WTC11 (cell line): ENCODE measurements at regions not wholly inside any gene's neighbourhood (a gene's known extent, or its start where the extent isn't known, plus 50 kb on each side); places are given as distances from the start of the nearest gene placed in this dataset.

Source experiments
- ATAC-seq: fragments of 200-7000 bp; cut with Tn5 transposase; 2 replicates; pipeline ENCODE4 v1.10.0; 2021; ENCODE audit warnings: mild to moderate bottlenecking, moderate library complexity
- CTCF ChIA-PET: fragments of 300-600 bp; sonication (Branson Sonifier 250); formaldehyde crosslinking; loops from one replicate; lab custom pipeline; 2021; ENCODE audit warnings: antibody characterized with exemption; lab: Charles Lee
- POLR2A ChIA-PET: fragments of 350-600 bp; sonication (Branson Sonifier 250); formaldehyde crosslinking; loops from one replicate; lab custom pipeline; 2021; ENCODE audit warnings: antibody characterized with exemption; lab: Charles Lee
- DNase-seq: peaks from one replicate; pipeline ENCODE4 v3.0.0; 2021; ENCODE audit warnings: low spot score
- H3K27ac Mint-ChIP-seq: 2 replicates; pipeline ENCODE4 v1.8.0; 2021; ENCODE audit warnings: mixed read lengths
- H3K27me3 Mint-ChIP-seq: 2 replicates; pipeline ENCODE4 v1.8.0; 2021; ENCODE audit warnings: low read depth, mild to moderate bottlenecking, moderate library complexity, mixed read lengths
- H3K36me3 Mint-ChIP-seq: 2 replicates; pipeline ENCODE4 v1.8.0; 2021; ENCODE audit warnings: mixed read lengths
- H3K4me1 Mint-ChIP-seq: 2 replicates; pipeline ENCODE4 v1.8.0; 2022; ENCODE audit warnings: mixed read lengths
- H3K4me3 Mint-ChIP-seq: 2 replicates; pipeline ENCODE4 v1.8.0; 2021; ENCODE audit warnings: mild to moderate bottlenecking, moderate library complexity, mixed read lengths
- H3K9me3 Mint-ChIP-seq: 2 replicates; pipeline ENCODE4 v1.8.0; 2021; ENCODE audit warnings: mixed read lengths
- AFF4 ChIP-seq: sonication (generic); formaldehyde crosslinking; IDR thresholded peaks from 2 replicates; pipeline ENCODE4 v1.8.1; 2023; ENCODE audit warnings: mild to moderate bottlenecking, missing genetic modification reagents, borderline replicate concordance
- AR ChIP-seq: fragments of 250-450 bp; sonication (Bioruptor Pico); IDR thresholded peaks from 2 replicates; pipeline ENCODE4 v1.9.0; 2021; ENCODE audit warnings: mild to moderate bottlenecking
- ATF1 ChIP-seq: sonication (generic); formaldehyde crosslinking; IDR thresholded peaks from 2 replicates; pipeline ENCODE4 v1.8.1; 2023; ENCODE audit warnings: mild to moderate bottlenecking, moderate library complexity, missing genetic modification reagents
- E2F4 ChIP-seq: sonication (generic); formaldehyde crosslinking; IDR thresholded peaks from 2 replicates; pipeline ENCODE4 v1.8.1; 2022; ENCODE audit warnings: low read depth, mild to moderate bottlenecking, moderate library complexity, missing genetic modification reagents, borderline replicate concordance
- ESRRA ChIP-seq: sonication (generic); formaldehyde crosslinking; IDR thresholded peaks from 2 replicates; pipeline ENCODE4 v1.8.1; 2022; ENCODE audit warnings: mild to moderate bottlenecking, missing genetic modification reagents, borderline replicate concordance
- FOXJ3 ChIP-seq: sonication (generic); formaldehyde crosslinking; IDR thresholded peaks from 2 replicates; pipeline ENCODE4 v1.9.0; 2021; ENCODE audit warnings: missing genetic modification reagents, mild to moderate bottlenecking, borderline replicate concordance
- GTF2I ChIP-seq: fragments of 250-450 bp; sonication (Bioruptor Pico); conservative IDR thresholded peaks from 2 replicates; pipeline ENCODE4 v1.4.0; 2021; ENCODE audit warnings: mild to moderate bottlenecking
- IRF1 ChIP-seq: sonication (generic); formaldehyde crosslinking; IDR thresholded peaks from 2 replicates; pipeline ENCODE4 v1.8.0; 2023; ENCODE audit warnings: missing genetic modification reagents
- IRF2 ChIP-seq: sonication (generic); formaldehyde crosslinking; IDR thresholded peaks from 2 replicates; pipeline ENCODE4 v1.8.0; 2022; ENCODE audit warnings: low read depth, missing genetic modification reagents, borderline replicate concordance
- KAT7 ChIP-seq: sonication (generic); formaldehyde crosslinking; IDR thresholded peaks from 2 replicates; pipeline ENCODE4 v1.8.1; 2023; ENCODE audit warnings: missing genetic modification reagents, mild to moderate bottlenecking, borderline replicate concordance
- NFATC4 ChIP-seq: fragments of 250-450 bp; sonication (Bioruptor Pico); IDR thresholded peaks from 2 replicates; pipeline ENCODE4 v1.9.0; 2021; ENCODE audit warnings: mild to moderate bottlenecking
- NFE2L1 ChIP-seq: sonication (generic); formaldehyde crosslinking; IDR thresholded peaks from 2 replicates; pipeline ENCODE4 v1.8.1; 2023; ENCODE audit warnings: missing genetic modification reagents
- SMAD3 ChIP-seq: sonication (generic); formaldehyde crosslinking; IDR thresholded peaks from 2 replicates; pipeline ENCODE4 v1.8.0; 2022; ENCODE audit warnings: missing genetic modification reagents, mild to moderate bottlenecking, borderline replicate concordance
- TEAD4 ChIP-seq: sonication (generic); formaldehyde crosslinking; IDR thresholded peaks from 2 replicates; pipeline ENCODE4 v1.8.0; 2022; ENCODE audit warnings: mild to moderate bottlenecking, missing genetic modification reagents
- ZBTB21 ChIP-seq: sonication (generic); formaldehyde crosslinking; IDR thresholded peaks from 2 replicates; pipeline ENCODE4 v1.8.1; 2023; ENCODE audit warnings: mild to moderate bottlenecking, missing genetic modification reagents, borderline replicate concordance
- ZMAT4 ChIP-seq: fragments of 250-450 bp; sonication (Bioruptor Pico); IDR thresholded peaks from 2 replicates; pipeline ENCODE4 v1.9.0; 2021; ENCODE audit warnings: mild to moderate bottlenecking
- ZNF138 ChIP-seq: sonication (generic); formaldehyde crosslinking; conservative IDR thresholded peaks from 2 replicates; pipeline ENCODE4 v1.8.1; 2022; ENCODE audit warnings: mild to moderate bottlenecking, moderate library complexity, missing genetic modification reagents
- ZNF317 ChIP-seq: sonication (generic); formaldehyde crosslinking; IDR thresholded peaks from 2 replicates; pipeline ENCODE4 v1.8.1; 2023; ENCODE audit warnings: low read depth, mild to moderate bottlenecking, moderate library complexity, missing genetic modification reagents, borderline replicate concordance
- ZNF423 ChIP-seq: fragments of 250-450 bp; sonication (Bioruptor Pico); IDR thresholded peaks from 2 replicates; pipeline ENCODE4 v2.1.2; 2022; ENCODE audit warnings: mild to moderate bottlenecking, moderate library complexity

- ChIA-PET CTCF (no interaction called here), POLR2A (no interaction called here)
These were observed 603.0 kb downstream of the CDY2B start for GRCh38 chrY:17277056-17277455.

More at GRCh38 chrY:17277056-17277455, 603.0 kb downstream of the CDY2B start:
- DNase-seq (no peak), ATAC-seq (no peak)
- Mint-ChIP-seq H3K36me3 (peaks cover 14% of the 10 kb centered on the region), H3K4me1 (no peaks in the 10 kb centered on the region), H3K9me3 (peaks cover 14% of the 10 kb centered on the region), H3K27ac (no peak overlapping the region), H3K27me3 (no peaks in the 10 kb centered on the region), H3K4me3 (no peak overlapping the region)
- no peak for TF ChIP-seq ATF1 (CRISPR knock-in tag)
- TF ChIP-seq ZNF317 (CRISPR knock-in tag): no peak
- no peak for TF ChIP-seq ZBTB21 (CRISPR knock-in tag)
- TF ChIP-seq FOXJ3 (CRISPR knock-in tag): no peak
- no peak for TF ChIP-seq ZNF423 (CRISPR knock-in tag)
- TF ChIP-seq NFE2L1 (CRISPR knock-in tag): no peak
- TF ChIP-seq AFF4 (CRISPR knock-in tag): no peak
- TF ChIP-seq KAT7 (CRISPR knock-in tag): no peak
- TF ChIP-seq GTF2I (CRISPR knock-in tag): no peak
- TF ChIP-seq NFATC4 (CRISPR knock-in tag): no peak
- TF ChIP-seq ZMAT4 (CRISPR knock-in tag): no peak
- no peak for TF ChIP-seq IRF1 (CRISPR knock-in tag)
- no peak for TF ChIP-seq AR (CRISPR knock-in tag)
- TF ChIP-seq ZNF138 (CRISPR knock-in tag): no peak
- TF ChIP-seq E2F4 (CRISPR knock-in tag): no peak
- no peak for TF ChIP-seq IRF2 (CRISPR knock-in tag)
- TF ChIP-seq SMAD3 (CRISPR knock-in tag): no peak
- no peak for TF ChIP-seq TEAD4 (CRISPR knock-in tag)
- TF ChIP-seq ESRRA (CRISPR knock-in tag): no peak
